Parathyroid adenoma (tissue), 2 donors: ENCODE measurements at regions not wholly inside any gene's neighbourhood (a gene's known extent, or its start where the extent isn't known, plus 50 kb on each side); places are given as distances from the start of the nearest gene placed in this dataset.
"Not testable (repeated sequence)": the region's sequence is repeated elsewhere in the genome, so short reads cannot be mapped to it uniquely, and the experiment has no call there.

Experiments
- H2AFZ ChIP-seq: fragments of 300-600 bp; sonication (generic); one replicate; pipeline ENCODE4 v1.7.0; 2017; ENCODE audit warnings: antibody characterized with exemption, mild to moderate bottlenecking
- H3K27ac ChIP-seq: fragments of 300-600 bp; sonication (generic); one replicate; pipeline ENCODE4 v1.7.0; 2017
- H3K27me3 ChIP-seq: fragments of 300-600 bp; sonication (generic); one replicate; pipeline ENCODE4 v1.7.0; 2017; ENCODE audit warnings: low read length; ENCODE audit not compliant: control insufficient read depth, insufficient read depth
- H3K36me3 ChIP-seq: fragments of 300-600 bp; sonication (generic); one replicate; pipeline ENCODE4 v1.7.0; 2017; ENCODE audit warnings: low read length; ENCODE audit not compliant: control insufficient read depth, insufficient read depth
- H3K4me1 ChIP-seq: fragments of 300-600 bp; sonication (generic); one replicate; pipeline ENCODE4 v1.7.0; 2017; ENCODE audit warnings: control low read depth
- H3K4me2 ChIP-seq: fragments of 300-600 bp; sonication (generic); one replicate; pipeline ENCODE4 v1.7.0; 2017; ENCODE audit warnings: low read length
- H3K4me3 ChIP-seq: fragments of 300-600 bp; sonication (generic); one replicate; pipeline ENCODE4 v1.7.0; 2017; ENCODE audit warnings: low read depth, low read length
- H3K79me2 ChIP-seq: fragments of 300-600 bp; sonication (generic); one replicate; pipeline ENCODE4 v1.7.0; 2017; ENCODE audit warnings: control low read depth
- H3K9ac ChIP-seq: fragments of 300-600 bp; sonication (generic); one replicate; pipeline ENCODE4 v1.7.0; 2017; ENCODE audit warnings: mild to moderate bottlenecking
- H3K9me3 ChIP-seq: fragments of 300-600 bp; sonication (generic); one replicate; pipeline ENCODE4 v1.7.0; 2017; ENCODE audit warnings: low read length; ENCODE audit not compliant: control insufficient read depth
- TF ChIP-seq, protein P1 (sequence below): fragments of 300-600 bp; sonication (generic); IDR thresholded peaks from one replicate; pipeline ENCODE4 v1.7.0; 2017; ENCODE audit warnings: antibody characterized with exemption, mild to moderate bottlenecking
- donor health status: primary hyperparathyroidism.

- Histone ChIP-seq H3K4me1 (no peaks in the 10 kb centered on the region), H2AFZ (no peak overlapping the region), H3K9ac (no peak overlapping the region), H3K27ac (no peak overlapping the region), H3K79me2 (no peaks in the 10 kb centered on the region), H3K4me3 (no peak overlapping the region), H3K9me3 (no peaks in the 10 kb centered on the region), H3K36me3 (no peaks in the 10 kb centered on the region), H3K4me2 (no peak overlapping the region), H3K27me3 (no peaks in the 10 kb centered on the region)
- TF ChIP-seq, protein P1, sequence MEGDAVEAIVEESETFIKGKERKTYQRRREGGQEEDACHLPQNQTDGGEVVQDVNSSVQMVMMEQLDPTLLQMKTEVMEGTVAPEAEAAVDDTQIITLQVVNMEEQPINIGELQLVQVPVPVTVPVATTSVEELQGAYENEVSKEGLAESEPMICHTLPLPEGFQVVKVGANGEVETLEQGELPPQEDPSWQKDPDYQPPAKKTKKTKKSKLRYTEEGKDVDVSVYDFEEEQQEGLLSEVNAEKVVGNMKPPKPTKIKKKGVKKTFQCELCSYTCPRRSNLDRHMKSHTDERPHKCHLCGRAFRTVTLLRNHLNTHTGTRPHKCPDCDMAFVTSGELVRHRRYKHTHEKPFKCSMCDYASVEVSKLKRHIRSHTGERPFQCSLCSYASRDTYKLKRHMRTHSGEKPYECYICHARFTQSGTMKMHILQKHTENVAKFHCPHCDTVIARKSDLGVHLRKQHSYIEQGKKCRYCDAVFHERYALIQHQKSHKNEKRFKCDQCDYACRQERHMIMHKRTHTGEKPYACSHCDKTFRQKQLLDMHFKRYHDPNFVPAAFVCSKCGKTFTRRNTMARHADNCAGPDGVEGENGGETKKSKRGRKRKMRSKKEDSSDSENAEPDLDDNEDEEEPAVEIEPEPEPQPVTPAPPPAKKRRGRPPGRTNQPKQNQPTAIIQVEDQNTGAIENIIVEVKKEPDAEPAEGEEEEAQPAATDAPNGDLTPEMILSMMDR = no peak
Observed at GRCh38 chr6:938916-939315, 246.0 kb upstream of the EXOC2 start.

GRCh38 chr6:938271-938905 lies 245.4 kb upstream of the EXOC2 start:
- Histone ChIP-seq H3K36me3 (no peaks in the 10 kb centered on the region), H3K79me2 (no peaks in the 10 kb centered on the region), H3K9ac (no peak overlapping the region), H3K4me3 (no peak overlapping the region), H3K4me1 (no peaks in the 10 kb centered on the region), H2AFZ (no peak overlapping the region), H3K9me3 (no peaks in the 10 kb centered on the region), H3K27ac (no peak overlapping the region), H3K27me3 (no peaks in the 10 kb centered on the region), H3K4me2 (no peak overlapping the region)
- TF ChIP-seq, protein P1 = no peak

DNA sequence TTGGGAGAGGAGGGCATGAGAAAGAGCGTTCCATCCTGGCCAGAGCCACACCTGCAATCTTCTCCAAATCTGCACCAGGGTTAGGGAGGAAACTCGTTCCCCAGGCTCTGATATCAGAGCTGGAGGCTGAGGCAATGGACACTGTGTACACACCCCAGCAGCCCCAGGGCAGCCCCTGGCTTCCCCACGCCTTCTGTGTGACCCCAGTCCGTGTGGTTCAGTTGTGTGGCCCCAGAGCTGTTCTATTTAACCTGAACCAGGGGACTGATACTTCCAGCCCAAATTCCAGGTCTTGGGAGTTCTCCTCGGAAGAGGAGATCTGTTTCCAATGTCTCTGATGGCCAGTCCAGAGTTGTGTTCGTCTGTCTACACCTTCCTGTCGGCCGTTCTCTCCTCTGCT lies 242.6 kb upstream of the EXOC2 start:
- H3K4me1 ChIP-seq = no peaks in the 10 kb centered on the region
- TF ChIP-seq, protein P1 = no peak

GRCh38 chr6:934686-935085 lies 241.7 kb upstream of the EXOC2 start:
- Histone ChIP-seq H3K36me3 (no peaks in the 10 kb centered on the region), H3K4me2 (no peak overlapping the region), H3K4me3 (no peak overlapping the region), H3K27me3 (no peaks in the 10 kb centered on the region), H3K79me2 (no peaks in the 10 kb centered on the region), H3K9me3 (no peaks in the 10 kb centered on the region), H3K4me1 (no peaks in the 10 kb centered on the region), H2AFZ (no peak overlapping the region), H3K27ac (no peak overlapping the region), H3K9ac (no peak overlapping the region)
- TF ChIP-seq, protein P1 = no peak

More for the DNA sequence above, 242.6 kb upstream of the EXOC2 start:
- Histone ChIP-seq H3K9me3 (no peaks in the 10 kb centered on the region), H3K27ac (no peak overlapping the region), H3K36me3 (no peaks in the 10 kb centered on the region), H2AFZ (no peak overlapping the region), H3K27me3 (no peaks in the 10 kb centered on the region), H3K4me3 (no peak overlapping the region), H3K79me2 (no peaks in the 10 kb centered on the region), H3K9ac (no peak overlapping the region), H3K4me2 (no peak overlapping the region)

DNA sequence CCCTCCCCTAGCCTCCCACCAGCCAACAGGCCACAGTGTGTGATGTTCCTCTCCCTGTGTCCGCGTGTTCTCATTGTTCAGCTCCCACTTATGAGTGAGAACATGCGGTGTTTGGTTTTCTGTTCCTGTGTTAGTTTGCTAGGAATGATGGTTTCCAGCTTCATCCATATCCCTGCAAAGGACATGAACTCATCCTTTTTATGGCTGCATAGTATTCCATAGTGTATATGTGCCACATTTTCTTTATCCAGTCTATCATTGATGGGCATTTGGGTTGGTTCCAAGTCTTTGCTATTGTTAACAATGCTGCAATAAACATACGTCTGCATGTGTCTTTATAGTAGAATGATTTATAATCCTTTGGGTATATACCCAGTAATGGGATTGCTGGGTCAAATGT lies 239.0 kb upstream of the EXOC2 start:
- not testable (repeated sequence) for H3K27ac ChIP-seq, H3K79me2 ChIP-seq, H3K9ac ChIP-seq, H3K36me3 ChIP-seq, H3K27me3 ChIP-seq, H3K4me3 ChIP-seq, H3K4me1 ChIP-seq, H3K4me2 ChIP-seq, H3K9me3 ChIP-seq, H2AFZ ChIP-seq
